ENCODE measurements at regions not wholly inside any gene's neighbourhood (a gene's known extent, or its start where the extent isn't known, plus 50 kb on each side); places are given as distances from the start of the nearest gene placed in this dataset.

- no peak overlapping the region for H2AFZ ChIP-seq (ENCODE audit: low read length)
- H3K36me3 ChIP-seq (ENCODE audit: insufficient read depth, low read length): no peaks in the 10 kb centered on the region
- H3K4me3 ChIP-seq (ENCODE audit: low read length, poor library complexity, severe bottlenecking): no peak overlapping the region
- H3K9ac ChIP-seq (ENCODE audit: low read depth, low read length, poor library complexity, severe bottlenecking): no peak overlapping the region
- TF ChIP-seq EZH2phosphoT487 (IDR thresholded peaks at IDR 0.05; ENCODE audit: borderline replicate concordance) (no peak), CTCF (conservative IDR thresholded peaks at IDR 0.05; ENCODE audit: low read length) (no peak)
- H3F3A ChIP-seq (ENCODE audit: low read depth): no peaks in the 10 kb centered on the region
- no peak overlapping the region for H3K4me2 ChIP-seq (ENCODE audit: low read depth, low read length, poor library complexity, severe bottlenecking)
- H3K27me3 ChIP-seq (ENCODE audit: insufficient read depth, low read length, poor library complexity, severe bottlenecking): no peaks in the 10 kb centered on the region
- H4K20me1 ChIP-seq (ENCODE audit: insufficient read depth, low read length, poor library complexity, severe bottlenecking): no peaks in the 10 kb centered on the region
- H3K9me3 ChIP-seq (ENCODE audit: insufficient read depth, low read depth, low read length): peaks cover 3% of the 10 kb centered on the region; the same call in 1 of the 2 replicates
- H3K79me2 ChIP-seq (ENCODE audit: insufficient read depth, low read length): no peaks in the 10 kb centered on the region
- no peaks in the 10 kb centered on the region for H3K4me1 ChIP-seq (ENCODE audit: insufficient read depth, low read length, poor library complexity, severe bottlenecking)
- no peaks in the 10 kb centered on the region for H3K9me2 ChIP-seq (replicated peaks; ENCODE audit: low read depth, low read length)
These were observed 854.0 kb downstream of the BRD1 start for GRCh38 chr22:48973694-48974041.

- H3K79me2 ChIP-seq (ENCODE audit: insufficient read depth, low read length): no peaks in the 10 kb centered on the region
These were observed 854.5 kb downstream of the BRD1 start for GRCh38 chr22:48972979-48973693.

GRCh38 chr22:48968201-48968959 is 859.3 kb downstream of the BRD1 start:
- H3K79me2 ChIP-seq (ENCODE audit: insufficient read depth, low read length): no peaks in the 10 kb centered on the region
- H3F3A ChIP-seq (ENCODE audit: low read depth): no peaks in the 10 kb centered on the region
- H2AFZ ChIP-seq (ENCODE audit: low read length): no peak overlapping the region
- no peaks in the 10 kb centered on the region for H3K9me2 ChIP-seq (replicated peaks; ENCODE audit: low read depth, low read length)
- no peaks in the 10 kb centered on the region; the same call in 1 of the 2 replicates for H3K9me3 ChIP-seq (ENCODE audit: insufficient read depth, low read depth, low read length)
- H3K27me3 ChIP-seq (ENCODE audit: insufficient read depth, low read length, poor library complexity, severe bottlenecking): no peaks in the 10 kb centered on the region
- H3K4me3 ChIP-seq (ENCODE audit: low read length, poor library complexity, severe bottlenecking): no peak overlapping the region
- no peaks in the 10 kb centered on the region for H3K4me1 ChIP-seq (ENCODE audit: insufficient read depth, low read length, poor library complexity, severe bottlenecking)
- no peaks in the 10 kb centered on the region for H4K20me1 ChIP-seq (ENCODE audit: insufficient read depth, low read length, poor library complexity, severe bottlenecking)
- no peak overlapping the region for H3K9ac ChIP-seq (ENCODE audit: low read depth, low read length, poor library complexity, severe bottlenecking)
- TF ChIP-seq EZH2phosphoT487 (IDR thresholded peaks at IDR 0.05; ENCODE audit: borderline replicate concordance): no peak
- TF ChIP-seq CTCF (conservative IDR thresholded peaks at IDR 0.05; ENCODE audit: low read length): no peak; the same call in 1 of the 2 replicates
- no peak overlapping the region for H3K4me2 ChIP-seq (ENCODE audit: low read depth, low read length, poor library complexity, severe bottlenecking)
- H3K36me3 ChIP-seq (ENCODE audit: insufficient read depth, low read length): no peaks in the 10 kb centered on the region

More at GRCh38 chr22:48972979-48973693, 854.5 kb downstream of the BRD1 start:
- Histone ChIP-seq H3K9ac (ENCODE audit: low read depth, low read length, poor library complexity, severe bottlenecking) (no peak overlapping the region), H3K27me3 (ENCODE audit: insufficient read depth, low read length, poor library complexity, severe bottlenecking) (no peaks in the 10 kb centered on the region), H3K36me3 (ENCODE audit: insufficient read depth, low read length) (no peaks in the 10 kb centered on the region), H3K4me1 (ENCODE audit: insufficient read depth, low read length, poor library complexity, severe bottlenecking) (no peaks in the 10 kb centered on the region), H2AFZ (ENCODE audit: low read length) (no peak overlapping the region), H3F3A (ENCODE audit: low read depth) (no peaks in the 10 kb centered on the region), H3K4me3 (ENCODE audit: low read length, poor library complexity, severe bottlenecking) (no peak overlapping the region), H4K20me1 (ENCODE audit: insufficient read depth, low read length, poor library complexity, severe bottlenecking) (no peaks in the 10 kb centered on the region), H3K9me2 (replicated peaks; ENCODE audit: low read depth, low read length) (no peaks in the 10 kb centered on the region), H3K4me2 (ENCODE audit: low read depth, low read length, poor library complexity, severe bottlenecking) (no peak overlapping the region), H3K9me3 (ENCODE audit: insufficient read depth, low read depth, low read length) (peaks cover 3% of the 10 kb centered on the region; the same call in 1 of the 2 replicates)
- no peak for TF ChIP-seq CTCF (conservative IDR thresholded peaks at IDR 0.05; ENCODE audit: low read length)
- TF ChIP-seq EZH2phosphoT487 (IDR thresholded peaks at IDR 0.05; ENCODE audit: borderline replicate concordance): no peak
